ENCODE measurements at regions not wholly inside any gene's neighbourhood (a gene's known extent, or its start where the extent isn't known, plus 50 kb on each side); places are given as distances from the start of the nearest gene placed in this dataset.

- TF ChIP-seq POLR2AphosphoS5 (IDR thresholded peaks at IDR 0.05) (no peak), TAF1 (IDR thresholded peaks at IDR 0.05; ENCODE audit: low read depth) (no peak), REST (IDR thresholded peaks at IDR 0.05; ENCODE audit: borderline replicate concordance) (no peak), EZH2 (IDR thresholded peaks at IDR 0.05; ENCODE audit: borderline replicate concordance, insufficient read depth, low read length, poor library complexity, severe bottlenecking) (no peak), MXI1 (conservative IDR thresholded peaks at IDR 0.05; ENCODE audit: poor library complexity, severe bottlenecking) (no peak), SMC3 (conservative IDR thresholded peaks at IDR 0.05; ENCODE audit: poor library complexity) (no peak), CTCF (IDR thresholded peaks at IDR 0.05; ENCODE audit: poor library complexity, severe bottlenecking) (no peak), EP300 (conservative IDR thresholded peaks at IDR 0.05; ENCODE audit: poor library complexity, severe bottlenecking) (no peak), RAD21 (conservative IDR thresholded peaks at IDR 0.05) (no peak)
- Histone ChIP-seq H3K4me2 (ENCODE audit: low read length) (no peak overlapping the region), H2AFZ (ENCODE audit: low read depth, low read length) (no peak overlapping the region), H3K27me3 (ENCODE audit: insufficient read depth, low read depth, low read length) (no peaks in the 10 kb centered on the region), H3K9me3 (ENCODE audit: low read length) (no peaks in the 10 kb centered on the region), H3K79me2 (replicated peaks; ENCODE audit: insufficient read depth, low read length) (no peaks in the 10 kb centered on the region), H4K20me1 (ENCODE audit: insufficient read depth) (no peaks in the 10 kb centered on the region), H3F3A (ENCODE audit: insufficient read depth, low read length, poor library complexity, severe bottlenecking) (no peaks in the 10 kb centered on the region), H3K9ac (ENCODE audit: low read length) (no peak overlapping the region), H3K9me2 (ENCODE audit: insufficient read depth, low read length) (no peaks in the 10 kb centered on the region), H3K36me3 (ENCODE audit: insufficient read depth, low read length) (no peaks in the 10 kb centered on the region), H3K27ac (ENCODE audit: low read length) (no peak overlapping the region), H3K4me3 (ENCODE audit: low read length) (no peak overlapping the region)
These were observed 87.4 kb upstream of the TNS3 start for GRCh38 chr7:47669178-47669891.

GRCh38 chr7:47666164-47666862, 84.4 kb upstream of the TNS3 start:
- H3K4me2 ChIP-seq (ENCODE audit: low read length), result no peak overlapping the region
- no peaks in the 10 kb centered on the region for H3K9me2 ChIP-seq (ENCODE audit: insufficient read depth, low read length)
- no peak overlapping the region for H3K4me3 ChIP-seq (ENCODE audit: low read length)
- H3F3A ChIP-seq (ENCODE audit: insufficient read depth, low read length, poor library complexity, severe bottlenecking), result no peaks in the 10 kb centered on the region
- H3K36me3 ChIP-seq (ENCODE audit: insufficient read depth, low read length), result no peaks in the 10 kb centered on the region
- no peak overlapping the region for H3K9ac ChIP-seq (ENCODE audit: low read length)
- H3K79me2 ChIP-seq (replicated peaks; ENCODE audit: insufficient read depth, low read length), result no peaks in the 10 kb centered on the region
- H4K20me1 ChIP-seq (ENCODE audit: insufficient read depth), result no peaks in the 10 kb centered on the region
- H3K9me3 ChIP-seq (ENCODE audit: low read length), result no peaks in the 10 kb centered on the region
- H3K27me3 ChIP-seq (ENCODE audit: insufficient read depth, low read depth, low read length), result no peaks in the 10 kb centered on the region
- H2AFZ ChIP-seq (ENCODE audit: low read depth, low read length), result no peak overlapping the region
- no peak overlapping the region for H3K27ac ChIP-seq (ENCODE audit: low read length)
- TF ChIP-seq CTCF (IDR thresholded peaks at IDR 0.05; ENCODE audit: poor library complexity, severe bottlenecking), result no peak
- no peak for TF ChIP-seq EP300 (conservative IDR thresholded peaks at IDR 0.05; ENCODE audit: poor library complexity, severe bottlenecking)
- TF ChIP-seq RAD21 (conservative IDR thresholded peaks at IDR 0.05), result no peak
- no peak for TF ChIP-seq MXI1 (conservative IDR thresholded peaks at IDR 0.05; ENCODE audit: poor library complexity, severe bottlenecking)
- no peak for TF ChIP-seq POLR2AphosphoS5 (IDR thresholded peaks at IDR 0.05)
- TF ChIP-seq EZH2 (IDR thresholded peaks at IDR 0.05; ENCODE audit: borderline replicate concordance, insufficient read depth, low read length, poor library complexity, severe bottlenecking), result no peak
- TF ChIP-seq REST (IDR thresholded peaks at IDR 0.05; ENCODE audit: borderline replicate concordance), result no peak
- no peak for TF ChIP-seq SMC3 (conservative IDR thresholded peaks at IDR 0.05; ENCODE audit: poor library complexity)
- TF ChIP-seq TAF1 (IDR thresholded peaks at IDR 0.05; ENCODE audit: low read depth), result no peak

Data from neural cell (in vitro differentiated cells).